Suprapubic skin (tissue), 4 donors: ENCODE measurements at regions not wholly inside any gene's neighbourhood (a gene's known extent, or its start where the extent isn't known, plus 50 kb on each side); places are given as distances from the start of the nearest gene placed in this dataset.

ENCODE experiments used
- DNase-seq, 2 donors: peaks; one replicate each; pipeline ENCODE4 v3.0.0-alpha.2; 2019; ENCODE audit warnings: low spot score in 2 of 2
- H3K27ac ChIP-seq: fragments of 200-600 bp; sonication (generic); one replicate; pipeline ENCODE4 v1.5.1; 2019
- H3K27me3 ChIP-seq: fragments of 200-600 bp; sonication (generic); one replicate; pipeline ENCODE4 v1.5.1; 2019
- H3K36me3 ChIP-seq: fragments of 200-600 bp; sonication (generic); one replicate; pipeline ENCODE4 v1.5.1; 2019
- H3K4me1 ChIP-seq: fragments of 200-600 bp; sonication (generic); one replicate; pipeline ENCODE4 v1.5.1; 2019
- H3K4me3 ChIP-seq: fragments of 200-600 bp; sonication (generic); one replicate; pipeline ENCODE4 v1.5.1; 2019; ENCODE audit warnings: mild to moderate bottlenecking
- H3K9me3 ChIP-seq: fragments of 200-600 bp; sonication (generic); one replicate; pipeline ENCODE4 v1.5.1; 2019
- CTCF ChIP-seq, 2 donors: fragments of 200-600 bp in 1 of 2; fragments of 450-650 bp in 1 of 2; sonication (generic) in 1 of 2; IDR thresholded peaks; one replicate each; pipeline ENCODE4 v1.5.1; 2016 to 2019; ENCODE audit warnings: antibody characterized with exemption in 2 of 2, mild to moderate bottlenecking in 1 of 2, moderate library complexity in 1 of 2
- EP300 ChIP-seq: sonication (generic); formaldehyde crosslinking; IDR thresholded peaks from one replicate; pipeline ENCODE4 v1.6.1; 2017; ENCODE audit warnings: antibody characterized with exemption
- POLR2A ChIP-seq, 2 donors: fragments of 450-650 bp; IDR thresholded peaks; one replicate each; pipeline ENCODE4 v1.6.1; 2017; ENCODE audit warnings: antibody characterized with exemption in 2 of 2, mild to moderate bottlenecking in 2 of 2, moderate library complexity in 2 of 2
- POLR2AphosphoS5 ChIP-seq, 3 donors: sonication (generic); formaldehyde crosslinking; IDR thresholded peaks; one replicate each; pipeline ENCODE4 v1.6.1; 2017; ENCODE audit warnings: antibody characterized with exemption in 3 of 3
- WGBS: methylation state at CpG from one replicate; pipeline ENCODE4 v1.1.5; 2018; 5-methylcytosine and 5-hydroxymethylcytosine counted together

- TF ChIP-seq EP300 (no peak), CTCF (IDR thresholded peaks at IDR 0.05) (no peak), POLR2AphosphoS5 (IDR thresholded peaks at IDR 0.05) (no peak), POLR2A (IDR thresholded peaks at IDR 0.05) (no peak)
- Histone ChIP-seq H3K27me3 (no peaks in the 10 kb centered on the region), H3K27ac (no peak overlapping the region), H3K4me1 (no peaks in the 10 kb centered on the region), H3K9me3 (no peaks in the 10 kb centered on the region), H3K36me3 (no peaks in the 10 kb centered on the region), H3K4me3 (no peak overlapping the region)
- DNase-seq: no peak
Observed at GRCh38 chr4:158053086-158053485, 119.7 kb downstream of the GASK1B start.

GRCh38 chr4:158051401-158052235 is 121.2 kb downstream of the GASK1B start:
- DNase-seq: no peak
- TF ChIP-seq POLR2A (IDR thresholded peaks at IDR 0.05) (no peak), POLR2AphosphoS5 (IDR thresholded peaks at IDR 0.05) (peak in 1 of 3 donors; percentile 37), EP300 (no peak), CTCF (IDR thresholded peaks at IDR 0.05) (no peak)
- Histone ChIP-seq H3K9me3 (no peaks in the 10 kb centered on the region), H3K27me3 (no peaks in the 10 kb centered on the region), H3K27ac (peak overlapping the region; percentile 3), H3K4me3 (no peak overlapping the region), H3K4me1 (no peaks in the 10 kb centered on the region), H3K36me3 (no peaks in the 10 kb centered on the region)
- whole genome bisulfite sequencing: 49% methylated on average over 6 of the region's 6 CpGs

GRCh38 chr4:158050942-158051341 is 121.9 kb downstream of the GASK1B start:
- no peaks in the 10 kb centered on the region for H3K9me3 ChIP-seq
- H3K36me3 ChIP-seq: no peaks in the 10 kb centered on the region
- DNase-seq: no peak
- H3K4me1 ChIP-seq: no peaks in the 10 kb centered on the region
- no peak for TF ChIP-seq CTCF (IDR thresholded peaks at IDR 0.05)
- H3K27me3 ChIP-seq: no peaks in the 10 kb centered on the region
- WGBS: 71% methylated on average over 2 of the region's 2 CpGs
- H3K4me3 ChIP-seq: no peak overlapping the region
- H3K27ac ChIP-seq: no peak overlapping the region

GRCh38 chr4:158046345-158046744 is 126.5 kb downstream of the GASK1B start:
- WGBS: 60% methylated on average over 4 of the region's 4 CpGs
- Histone ChIP-seq H3K27ac (no peak overlapping the region), H3K4me1 (peaks cover 4% of the 10 kb centered on the region), H3K9me3 (no peaks in the 10 kb centered on the region), H3K4me3 (no peak overlapping the region), H3K27me3 (no peaks in the 10 kb centered on the region), H3K36me3 (no peaks in the 10 kb centered on the region)
- TF ChIP-seq POLR2AphosphoS5 (IDR thresholded peaks at IDR 0.05) (no peak), POLR2A (IDR thresholded peaks at IDR 0.05) (no peak)
- DNase-seq: no peak

- peak in 1 of 2 donors; percentile 36 for DNase-seq
- Histone ChIP-seq H3K27me3 (no peaks in the 10 kb centered on the region), H3K36me3 (no peaks in the 10 kb centered on the region), H3K4me3 (no peak overlapping the region), H3K4me1 (peaks cover 4% of the 10 kb centered on the region), H3K9me3 (no peaks in the 10 kb centered on the region), H3K27ac (no peak overlapping the region)
- TF ChIP-seq POLR2AphosphoS5 (IDR thresholded peaks at IDR 0.05): no peak
- TF ChIP-seq CTCF (IDR thresholded peaks at IDR 0.05): no peak
- no peak for TF ChIP-seq POLR2A (IDR thresholded peaks at IDR 0.05)
- TF ChIP-seq EP300: no peak
- 95% methylated on average over 31 of the region's 41 CpGs for WGBS
Observed at GRCh38 chr4:158043971-158044618, 128.7 kb downstream of the GASK1B start.
